Head of caudate nucleus (tissue), 42 donors: ENCODE measurements at regions not wholly inside any gene's neighbourhood (a gene's known extent, or its start where the extent isn't known, plus 50 kb on each side); places are given as distances from the start of the nearest gene placed in this dataset.
"Not testable (repeated sequence)": the region's sequence is repeated elsewhere in the genome, so short reads cannot be mapped to it uniquely, and the experiment has no call there.

Experiments used
- DNase-seq, 42 donors: peaks; one replicate each; pipeline versions ENCODE4 v3.0.0 to v3.0.0-alpha.2; 2020 to 2021; ENCODE audit warnings: mixed read lengths in 7 of 42
- intact Hi-C: fragments of 100-400 bp; cut with DNase I; formaldehyde crosslinking; loops from one replicate; pipeline ENCODE4 v1.15.0; 2022

DNA sequence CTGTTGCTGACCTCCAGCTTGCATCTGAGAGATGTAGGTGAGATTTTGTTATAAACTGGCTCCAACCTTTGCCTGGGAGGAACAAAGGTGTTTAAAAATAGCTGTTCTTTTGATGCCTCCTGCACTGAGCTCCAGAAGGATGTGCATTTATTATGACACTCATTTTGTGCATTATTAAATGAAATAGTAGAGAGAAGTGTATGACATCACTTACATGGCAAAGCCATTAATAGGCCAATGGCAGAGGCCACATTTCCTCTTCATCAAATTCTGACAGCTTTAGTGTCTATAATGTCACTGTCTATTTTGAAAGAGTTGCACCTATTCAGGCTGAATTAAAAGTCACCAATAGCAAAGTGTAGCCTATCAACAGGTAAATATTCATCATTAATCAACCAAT is 564.6 kb downstream of the FLRT2 start:
- peak in 5 of 42 donors; percentile 3 to 37 (median 8) for DNase-seq
- intact Hi-C loops: no loop called here

DNA sequence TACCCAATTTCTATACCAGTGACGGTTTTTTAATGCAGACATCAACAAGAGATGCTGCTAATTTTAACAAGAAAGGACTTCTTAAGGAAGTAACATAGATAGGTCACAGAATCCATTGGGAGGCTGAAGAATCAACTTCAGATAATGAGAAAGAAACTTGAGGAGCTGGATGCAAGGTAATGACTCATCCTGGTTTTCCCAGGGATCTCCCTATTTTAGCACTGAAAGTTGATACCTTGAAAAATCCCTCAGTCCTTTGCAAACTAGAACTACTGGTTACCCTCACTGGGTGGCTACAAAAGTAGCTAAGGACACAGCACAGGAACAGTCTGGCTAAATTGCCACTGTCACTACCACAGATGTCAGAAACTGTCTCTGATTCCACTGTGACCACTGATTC is 561.9 kb downstream of the FLRT2 start:
- intact Hi-C loops: no loop called here
- no peak for DNase-seq

DNA sequence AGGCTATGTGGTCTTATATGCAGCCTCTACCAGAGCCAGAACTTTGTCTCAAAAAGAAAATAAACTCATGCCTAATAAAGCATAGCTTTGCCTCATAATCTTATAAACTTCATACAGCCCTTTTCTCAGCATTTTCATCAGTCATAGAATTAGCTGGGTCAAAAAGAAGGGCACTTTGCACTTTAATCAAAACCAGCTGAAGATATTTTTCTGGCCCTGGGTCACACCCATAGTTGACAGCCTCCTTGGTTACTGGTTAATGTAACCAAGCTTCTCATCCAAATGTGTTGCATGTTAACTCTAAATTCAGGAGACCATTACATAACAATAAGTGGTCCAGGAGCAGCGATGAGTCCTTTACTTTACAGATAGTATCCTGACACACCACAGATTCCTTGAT is 558.2 kb downstream of the FLRT2 start:
- intact Hi-C loops: no loop called here

DNA sequence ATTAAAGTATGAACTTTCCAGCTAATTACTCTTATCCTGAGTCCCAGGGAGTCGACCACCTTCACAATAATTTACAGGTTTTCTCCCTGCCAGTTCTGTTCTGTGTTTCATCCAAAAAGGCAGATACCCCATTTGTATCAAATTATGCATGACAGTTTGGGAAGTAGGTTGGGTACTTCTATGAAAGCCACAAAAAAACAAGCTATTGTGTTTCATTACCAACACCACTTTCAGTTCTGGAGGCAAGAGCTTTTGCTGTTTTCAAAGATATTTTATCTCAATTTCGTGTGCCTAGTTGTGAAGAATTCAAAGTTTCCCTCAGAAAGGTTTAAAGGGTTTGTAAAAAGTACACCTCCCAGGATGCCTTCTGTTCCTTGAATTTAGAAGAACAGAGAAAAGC is 557.4 kb downstream of the FLRT2 start:
- intact Hi-C loops: no loop called here

More for the DNA sequence above, 558.2 kb downstream of the FLRT2 start:
- DNase-seq: no peak

DNA sequence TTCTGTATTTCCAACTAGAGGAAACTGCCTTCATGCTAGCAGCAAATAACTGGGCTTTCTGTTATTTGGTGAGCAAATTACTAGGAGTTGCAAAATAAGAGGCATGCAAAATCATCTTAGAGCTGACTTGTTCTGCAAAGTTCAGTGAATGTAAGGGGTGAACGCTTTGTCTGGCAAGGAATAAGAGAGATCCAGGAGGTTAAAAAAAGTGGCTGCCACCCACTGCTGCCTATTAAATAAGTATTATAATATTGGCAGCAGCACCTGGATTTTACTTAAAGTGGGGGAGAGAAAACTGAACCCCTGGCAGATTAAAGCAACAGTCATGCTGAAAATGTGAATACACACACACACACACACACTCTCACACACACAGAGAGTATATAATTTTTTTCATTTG is 557.0 kb downstream of the FLRT2 start:
- intact Hi-C loops: no loop called here
- peak in 26 of 42 donors; percentile 1 to 77 (median 28) for DNase-seq

More for the DNA sequence above, 557.4 kb downstream of the FLRT2 start:
- DNase-seq: no peak

DNA sequence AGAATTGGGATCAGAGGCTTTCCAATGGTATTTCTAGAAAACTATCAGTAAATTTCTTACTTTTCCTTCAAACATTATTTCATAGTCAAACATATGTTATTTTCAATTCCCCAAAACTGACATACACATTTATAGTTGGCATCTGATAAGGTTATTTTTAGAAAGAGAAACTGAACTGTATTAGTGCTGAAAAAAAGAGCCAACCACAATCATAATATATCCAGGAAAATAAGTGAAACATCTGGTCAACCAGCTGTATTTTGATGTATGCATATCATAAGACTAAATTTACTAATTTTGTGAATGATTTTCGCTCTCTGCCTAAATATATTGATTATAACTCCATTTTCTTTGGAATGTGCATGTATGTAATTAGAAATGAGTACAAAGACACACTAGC is 554.2 kb downstream of the FLRT2 start:
- intact Hi-C loops: no loop called here
- no peak for DNase-seq

DNA sequence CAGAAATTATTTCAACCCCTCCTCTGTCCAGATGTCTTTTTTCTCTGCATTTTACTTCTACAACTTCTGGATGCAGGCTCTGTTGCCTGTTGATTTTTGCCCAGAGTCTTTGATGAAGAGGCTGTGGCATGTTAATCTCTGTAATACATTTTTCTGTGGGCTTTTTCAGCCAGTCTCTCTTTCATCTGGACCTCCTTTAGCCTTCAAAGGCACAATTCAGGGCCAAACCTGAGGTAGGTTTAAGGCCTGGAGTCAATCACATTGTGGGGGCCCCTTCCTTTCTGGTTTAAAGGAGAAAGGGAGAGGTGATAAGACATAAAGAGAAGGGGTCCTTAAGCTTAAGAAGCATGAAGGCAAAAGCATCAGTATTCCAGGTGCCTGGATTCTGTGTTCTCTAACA is 553.7 kb downstream of the FLRT2 start:
- no peak for DNase-seq
- intact Hi-C loops: no loop called here

DNA sequence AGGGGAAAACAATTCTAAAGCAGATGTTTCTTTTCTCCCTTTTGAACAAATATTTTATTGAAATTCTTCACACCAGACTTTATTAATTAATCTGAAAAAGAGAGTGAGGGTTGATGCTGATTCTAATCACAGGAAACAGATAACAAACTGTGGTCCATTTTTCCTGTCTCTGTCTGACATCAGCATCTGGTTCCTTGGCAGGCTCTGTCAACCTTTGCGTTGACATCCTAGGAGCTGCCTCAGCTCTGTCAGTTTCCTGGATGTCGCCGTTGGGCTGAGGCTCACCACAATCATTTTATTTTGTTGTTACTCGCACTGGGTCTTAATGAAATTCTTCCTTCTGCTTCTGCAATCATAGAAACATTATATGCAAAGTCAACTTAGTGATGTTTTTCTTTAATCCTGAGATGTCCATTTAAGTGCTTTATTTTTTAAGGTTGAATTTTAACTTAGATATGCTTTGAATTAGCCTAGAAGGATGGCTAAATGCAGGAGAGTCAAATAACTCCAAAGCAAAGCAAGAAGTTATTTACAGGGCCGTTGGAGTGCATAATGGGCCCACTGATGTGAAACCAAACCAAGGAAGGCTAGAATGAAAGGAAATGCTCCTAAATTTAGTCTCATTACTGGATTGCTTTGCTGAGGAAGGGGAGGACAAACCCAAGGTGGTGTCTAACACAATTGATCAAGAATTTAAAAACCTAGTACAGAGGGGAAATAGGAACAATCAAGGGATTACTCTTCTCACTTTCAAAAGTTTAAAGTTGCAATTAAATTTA is 542.4 kb downstream of the FLRT2 start:
- DNase-seq: no peak
- intact Hi-C loops: no loop called here

DNA sequence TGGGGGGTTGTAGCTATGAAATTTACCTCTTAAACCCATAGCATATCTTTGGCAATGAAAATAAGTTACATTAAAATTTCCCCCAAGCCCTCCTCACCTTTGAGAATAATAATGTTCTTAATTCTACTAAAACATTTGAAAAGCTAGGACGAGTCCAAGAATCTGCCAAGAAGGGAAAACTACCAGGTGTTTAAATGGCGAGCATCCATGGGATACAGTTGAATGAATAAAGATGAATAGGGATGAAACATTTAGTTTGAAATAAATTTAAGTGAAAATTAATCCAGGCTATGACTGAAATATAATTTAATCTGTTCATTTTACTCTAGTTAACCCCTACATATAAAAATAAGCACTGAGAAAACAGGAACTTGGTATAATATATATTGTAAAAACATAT is 536.7 kb downstream of the FLRT2 start:
- intact Hi-C loops: no loop called here
- no peak for DNase-seq

DNA sequence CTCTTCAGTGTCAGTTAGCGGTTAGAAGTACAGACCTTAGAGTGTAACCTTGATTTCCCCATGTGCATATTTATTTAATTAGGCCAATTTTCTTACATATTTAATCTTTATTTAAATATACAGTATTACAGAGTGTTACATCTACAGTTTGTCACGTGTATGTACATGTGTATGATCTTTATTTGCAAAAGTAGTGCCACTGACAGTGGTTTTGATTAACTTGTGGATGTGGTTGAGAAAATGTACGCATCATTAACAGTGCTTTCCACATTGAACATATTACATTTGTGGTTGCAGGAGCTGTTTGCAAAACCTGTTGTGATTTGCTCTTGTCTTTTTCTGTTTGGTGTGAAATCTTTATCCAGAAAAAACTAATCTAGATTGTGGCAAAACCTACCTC is 535.5 kb downstream of the FLRT2 start:
- intact Hi-C loops: no loop called here

DNA sequence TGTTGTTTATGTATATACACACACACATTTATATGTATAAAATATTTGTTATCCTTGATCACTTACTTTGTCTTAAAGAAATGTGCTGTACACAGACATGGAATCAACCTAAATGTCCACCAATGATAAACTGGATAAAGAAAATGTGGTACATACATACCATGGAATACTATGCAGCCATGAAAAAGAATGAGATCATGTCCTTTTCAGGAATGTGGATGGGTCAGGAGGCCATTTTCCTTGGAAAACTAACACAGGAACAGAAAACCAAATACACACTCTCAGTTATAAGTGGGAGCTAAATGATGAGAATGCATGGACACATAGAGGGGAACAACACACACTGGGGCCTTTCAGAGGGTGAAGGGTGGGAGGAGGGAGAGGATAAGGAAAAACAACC is 534.7 kb downstream of the FLRT2 start:
- intact Hi-C loops, DNase-seq: not testable (repeated sequence)

More for the DNA sequence above, 535.5 kb downstream of the FLRT2 start:
- DNase-seq: no peak

DNA sequence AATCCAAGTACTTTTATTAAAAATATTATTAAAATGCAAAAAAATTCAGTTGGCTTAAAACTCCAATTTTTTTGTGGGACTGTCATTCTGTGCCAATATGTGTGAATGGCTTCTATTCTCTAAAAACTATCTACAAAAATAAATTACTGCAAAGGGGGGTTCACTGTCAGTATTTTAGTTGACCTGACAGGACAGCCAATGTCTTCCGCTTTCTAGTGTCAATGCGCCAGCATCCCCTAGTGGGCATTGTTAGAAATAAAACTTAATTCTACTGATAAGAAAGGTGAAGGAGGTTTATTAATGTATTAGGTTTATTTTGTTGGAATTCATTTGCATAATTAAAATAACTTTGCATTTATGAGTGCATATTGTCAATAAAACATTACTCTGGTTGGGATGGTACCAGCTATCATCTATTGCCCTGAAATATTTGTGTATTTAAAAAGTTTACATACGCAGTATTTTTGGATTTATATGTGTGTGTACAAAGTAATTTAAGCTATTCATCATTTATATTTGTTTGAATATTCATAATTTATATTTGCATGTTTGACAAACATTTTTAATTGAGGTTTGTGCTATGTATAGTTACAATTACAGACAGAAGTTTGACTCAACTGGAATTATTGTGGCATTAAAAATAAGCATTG is 527.2 kb downstream of the FLRT2 start:
- intact Hi-C loops: no loop called here
- DNase-seq: peak in 35 of 42 donors; percentile 3 to 77 (median 46)

DNA sequence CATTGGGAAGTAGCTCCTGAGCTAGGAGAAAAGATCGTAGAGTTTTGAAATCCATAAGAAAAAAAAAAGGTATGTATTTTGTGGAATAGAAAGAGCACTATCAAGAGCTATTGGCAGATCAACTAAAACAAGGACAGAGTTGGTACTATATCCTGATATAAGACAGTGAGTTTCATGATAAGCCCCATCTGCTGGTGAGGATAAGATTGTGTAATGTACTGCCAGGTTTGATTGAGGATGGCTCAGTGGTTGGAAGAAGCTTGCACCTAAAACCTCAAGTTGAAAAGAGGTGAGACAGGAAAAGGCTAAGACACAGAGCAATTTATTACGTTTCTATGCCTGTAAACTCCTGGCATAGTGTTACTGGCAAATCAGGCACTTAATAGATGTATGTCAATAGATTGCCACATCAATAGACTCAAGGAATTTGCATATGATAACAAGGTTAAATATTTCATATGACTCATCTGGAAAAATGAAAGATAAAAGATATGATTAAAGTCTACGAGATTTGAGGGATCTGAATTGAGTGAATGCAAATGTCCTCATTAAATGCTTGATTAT is 525.6 kb downstream of the FLRT2 start:
- intact Hi-C loops: no loop called here
- peak in 1 of 42 donors; percentile 10 for DNase-seq

DNA sequence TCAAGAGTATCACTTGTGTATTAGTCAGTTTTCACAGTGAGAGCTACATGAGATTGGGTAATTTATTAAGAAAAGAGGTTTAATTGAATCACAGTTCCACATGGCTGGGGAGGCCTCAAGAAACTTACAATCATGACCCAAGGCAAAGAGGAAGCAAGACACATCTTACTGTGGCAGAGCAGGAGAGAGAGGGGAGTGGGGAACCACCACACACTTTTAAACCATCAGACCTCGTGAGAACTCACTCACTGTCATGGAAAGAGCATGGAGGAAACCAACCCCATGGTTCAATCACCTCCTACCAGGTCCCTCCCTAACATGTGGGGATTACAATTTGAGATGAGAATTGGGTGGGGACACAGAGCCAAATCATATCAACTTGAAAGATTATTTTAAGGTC is 522.9 kb downstream of the FLRT2 start:
- no peak for DNase-seq
- intact Hi-C loops: no loop called here

DNA sequence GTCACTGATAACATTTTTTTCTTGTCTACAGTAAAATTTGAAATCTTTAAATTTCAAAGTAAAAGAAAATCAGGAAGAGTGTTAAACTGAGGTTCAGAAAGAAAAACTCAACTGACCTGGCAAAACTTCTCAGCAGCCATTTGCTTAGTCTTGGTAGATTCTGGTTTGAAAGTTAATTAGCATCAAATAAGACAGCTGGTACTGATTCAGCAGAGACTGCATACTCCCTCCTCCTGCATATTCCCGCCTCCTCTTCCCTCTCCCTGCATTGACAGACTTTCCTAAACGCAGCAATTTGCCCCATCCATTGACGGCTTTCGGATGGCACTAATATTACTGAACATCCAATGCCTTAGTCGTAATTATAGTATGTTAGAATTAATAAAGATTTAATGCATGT is 520.8 kb downstream of the FLRT2 start:
- intact Hi-C loops: no loop called here
- DNase-seq: peak in 2 of 42 donors; percentile 17 to 33

DNA sequence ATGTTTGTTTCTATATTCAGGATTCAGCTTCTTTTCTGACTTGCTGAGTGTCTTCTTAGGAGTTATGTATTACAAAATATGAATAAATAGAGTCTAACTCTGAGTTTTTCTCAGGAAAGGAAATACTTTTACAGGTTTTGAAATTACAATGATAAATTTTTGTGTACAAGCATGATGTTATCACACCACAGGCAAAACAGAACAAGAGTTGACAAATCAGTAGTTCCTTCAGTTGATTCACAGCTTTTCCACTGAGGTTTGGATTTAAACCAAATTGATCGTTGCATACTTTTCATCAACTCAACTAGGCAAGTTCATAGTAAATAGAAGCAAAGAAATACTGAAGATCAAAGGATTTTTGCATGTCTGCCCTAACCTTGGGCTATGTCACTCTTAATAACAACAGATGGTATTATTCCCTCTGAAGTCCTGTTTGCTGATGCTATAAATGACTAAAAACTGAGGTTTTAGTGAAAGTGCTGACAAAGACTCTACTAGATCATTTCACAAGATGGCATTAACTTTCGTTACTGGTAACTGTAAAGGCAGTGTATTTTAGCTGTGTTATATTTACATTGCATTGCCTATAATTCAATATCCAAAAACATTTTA is 520.2 kb downstream of the FLRT2 start:
- DNase-seq: no peak
- intact Hi-C loops: no loop called here

DNA sequence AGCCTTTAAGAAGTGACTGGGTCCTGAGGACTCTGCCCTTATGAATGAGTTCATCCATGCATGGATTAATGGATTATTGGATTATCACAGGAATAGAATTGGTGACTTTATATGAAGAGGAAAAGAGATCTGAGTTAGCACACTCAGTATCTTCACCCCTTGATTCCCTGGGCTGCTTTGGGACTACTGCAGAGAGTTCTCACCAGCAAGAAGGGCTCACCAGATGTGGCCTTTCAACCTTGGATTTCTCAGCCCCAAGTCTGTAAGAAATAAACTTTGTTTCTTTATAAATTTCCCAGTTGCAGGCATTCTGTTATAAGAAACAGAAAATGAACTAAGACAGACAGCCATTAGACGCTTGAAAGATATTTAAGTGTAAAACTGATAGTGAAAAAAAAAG is 509.2 kb downstream of the FLRT2 start:
- intact Hi-C loops: loop anchor here (10.0 kb wide), 1 partner anchor 184 kb away; no protein-coding TSS in a partner anchor
- no peak for DNase-seq

DNA sequence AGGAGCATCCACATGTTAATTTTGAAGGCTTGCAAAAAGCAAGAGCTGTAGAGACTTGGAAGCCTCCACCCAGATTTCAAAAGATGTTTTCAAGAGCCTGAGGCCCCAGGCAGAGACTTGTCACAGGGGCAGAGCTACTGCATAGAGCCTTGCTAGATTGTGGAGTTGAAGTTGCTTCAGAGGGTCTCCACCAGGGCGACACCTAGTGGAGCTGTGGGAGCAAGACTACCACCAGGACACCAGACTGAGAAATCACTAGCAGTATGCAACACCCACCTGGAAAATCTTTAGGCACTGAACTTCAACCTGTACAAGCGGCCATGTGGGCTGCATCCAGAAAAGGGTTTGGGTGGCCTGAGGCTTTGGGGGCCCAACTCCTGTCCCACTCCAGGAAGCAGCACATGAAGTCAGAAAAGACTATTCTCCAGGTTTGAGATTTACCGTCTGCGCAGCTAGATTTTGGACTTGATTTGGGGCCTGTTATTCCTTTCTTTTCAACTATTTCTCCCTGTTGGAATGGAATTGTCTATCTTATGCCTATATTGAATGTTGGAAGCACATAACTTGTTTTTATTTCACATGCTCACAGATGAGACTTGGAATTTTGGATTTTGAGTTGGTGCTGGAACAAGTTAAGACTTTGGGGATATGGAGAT is 508.6 kb downstream of the FLRT2 start:
- DNase-seq: peak in 39 of 42 donors; percentile 4 to 73 (median 30)
- intact Hi-C loops: loop anchor here (10.0 kb wide), 1 partner anchor 184 kb away; no protein-coding TSS in a partner anchor

DNA sequence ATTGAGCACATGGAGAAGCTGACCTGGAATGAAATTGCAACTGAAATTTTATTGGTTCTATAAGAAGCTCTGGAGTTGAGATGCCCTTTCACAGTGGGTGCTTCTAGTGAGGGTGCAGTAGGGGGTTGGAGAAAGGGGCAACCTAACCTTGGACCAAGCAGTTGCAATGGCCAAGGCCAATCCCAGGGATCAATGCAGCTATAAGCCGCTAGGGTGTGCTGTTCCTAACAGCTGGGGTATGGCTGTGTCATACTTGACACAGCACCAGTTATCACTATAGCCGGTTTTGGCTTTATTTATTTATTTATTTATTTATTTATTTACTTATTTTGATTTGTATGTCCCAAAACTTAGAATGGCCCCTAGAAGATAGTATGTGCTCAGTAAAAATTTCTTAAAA is 505.9 kb downstream of the FLRT2 start:
- no peak for DNase-seq
- intact Hi-C loops: loop anchor here (10.0 kb wide), 1 partner anchor 181 kb away; no protein-coding TSS in a partner anchor
